ENCODE measurements at regions not wholly inside any gene's neighbourhood (a gene's known extent, or its start where the extent isn't known, plus 50 kb on each side); places are given as distances from the start of the nearest gene placed in this dataset.

DNA sequence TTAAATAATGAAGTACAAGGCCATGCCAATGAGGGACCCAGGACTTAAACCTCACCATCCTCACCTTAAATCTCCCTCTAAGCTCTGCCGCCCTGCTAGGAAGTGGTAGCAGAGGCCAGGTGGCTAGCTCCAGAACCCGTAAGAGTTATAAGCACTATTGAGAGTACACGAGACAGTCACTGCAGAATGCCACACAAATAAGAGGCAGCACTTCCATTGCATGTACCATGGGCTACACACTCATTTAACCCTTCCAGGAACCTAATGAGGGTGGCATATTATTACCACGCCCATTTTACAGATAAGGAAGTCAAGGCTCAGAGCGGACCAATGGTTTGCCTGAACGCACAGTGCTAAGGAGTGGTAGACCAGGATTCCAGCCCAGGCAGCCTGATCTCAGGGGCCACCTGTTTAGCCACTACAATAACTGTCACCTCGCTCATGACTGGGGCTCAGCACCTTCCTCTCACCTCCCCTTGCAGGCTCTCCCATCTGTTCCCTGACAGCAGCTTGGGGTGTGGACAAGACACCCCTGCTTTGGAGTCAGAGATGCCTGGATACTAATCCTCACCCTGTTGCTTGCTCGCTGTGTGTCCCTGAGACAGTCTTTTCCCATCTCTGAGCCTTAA lies 54.8 kb upstream of the ID3 start:
- Histone ChIP-seq H3K9ac (ENCODE audit: low read depth, low read length) (no peak overlapping the region), H3K27ac (ENCODE audit: low read depth, low read length) (no peak overlapping the region), H3K9me3 (ENCODE audit: insufficient read depth, low read depth, low read length) (no peaks in the 10 kb centered on the region), H3K27me3 (ENCODE audit: insufficient read depth, low read length) (peaks cover 10% of the 10 kb centered on the region), H3K4me3 (ENCODE audit: low read length) (no peak overlapping the region), H3K36me3 (ENCODE audit: insufficient read depth, low read length) (no peaks in the 10 kb centered on the region), H3K4me1 (ENCODE audit: insufficient read depth, low read length) (peaks cover 11% of the 10 kb centered on the region)
- WGBS, result 94% methylated on average over 8 of the region's 8 CpGs

DNA sequence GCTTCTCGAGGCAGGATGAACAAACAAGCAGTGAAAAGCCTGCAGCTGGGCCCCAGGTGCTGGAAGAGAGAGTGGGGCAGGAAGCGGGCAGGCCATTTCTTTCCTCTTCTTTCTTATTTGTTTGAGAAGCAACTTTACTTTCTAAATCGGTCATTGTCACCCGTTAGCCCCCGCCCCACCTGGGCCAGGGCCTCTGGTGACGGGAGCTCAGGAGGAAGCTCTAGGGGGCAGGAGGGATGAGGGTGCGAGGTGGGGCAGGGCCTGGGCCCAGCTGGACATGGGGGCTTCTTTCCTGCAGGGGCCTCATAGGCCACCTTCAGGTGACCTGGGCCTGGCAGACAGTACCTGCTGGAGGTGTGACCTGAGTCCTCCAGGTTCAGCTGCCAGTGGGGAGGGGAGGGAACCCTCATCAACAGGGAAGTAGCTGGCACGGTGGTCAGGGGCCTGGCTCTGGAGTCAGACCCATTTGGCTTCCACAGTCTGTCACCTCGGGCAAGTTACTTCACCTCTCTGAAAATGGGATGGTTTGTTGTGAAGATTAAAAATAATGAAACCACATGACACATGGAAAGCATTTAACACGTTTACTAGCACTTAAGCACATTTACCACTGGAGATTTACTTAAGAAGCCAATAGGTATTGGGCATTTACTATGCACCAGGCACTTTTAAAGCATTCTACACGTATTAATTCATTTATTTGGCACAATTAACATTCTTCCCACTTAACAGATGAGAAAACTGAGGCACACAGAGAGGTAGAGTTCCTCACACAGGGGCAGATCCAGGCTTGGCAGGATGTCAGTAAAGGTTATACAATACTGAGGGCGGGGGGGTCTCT lies 54.1 kb upstream of the ID3 start:
- 74% methylated on average over 12 of the region's 12 CpGs for WGBS
- Histone ChIP-seq H3K4me1 (ENCODE audit: insufficient read depth, low read length) (peaks cover 11% of the 10 kb centered on the region), H3K27me3 (ENCODE audit: insufficient read depth, low read length) (peaks cover 3% of the 10 kb centered on the region; the same call in 1 of the 2 replicates), H3K27ac (ENCODE audit: low read depth, low read length) (no peak overlapping the region), H3K9me3 (ENCODE audit: insufficient read depth, low read depth, low read length) (no peaks in the 10 kb centered on the region), H3K4me3 (ENCODE audit: low read length) (no peak overlapping the region), H3K36me3 (ENCODE audit: insufficient read depth, low read length) (no peaks in the 10 kb centered on the region), H3K9ac (ENCODE audit: low read depth, low read length) (no peak overlapping the region)

DNA sequence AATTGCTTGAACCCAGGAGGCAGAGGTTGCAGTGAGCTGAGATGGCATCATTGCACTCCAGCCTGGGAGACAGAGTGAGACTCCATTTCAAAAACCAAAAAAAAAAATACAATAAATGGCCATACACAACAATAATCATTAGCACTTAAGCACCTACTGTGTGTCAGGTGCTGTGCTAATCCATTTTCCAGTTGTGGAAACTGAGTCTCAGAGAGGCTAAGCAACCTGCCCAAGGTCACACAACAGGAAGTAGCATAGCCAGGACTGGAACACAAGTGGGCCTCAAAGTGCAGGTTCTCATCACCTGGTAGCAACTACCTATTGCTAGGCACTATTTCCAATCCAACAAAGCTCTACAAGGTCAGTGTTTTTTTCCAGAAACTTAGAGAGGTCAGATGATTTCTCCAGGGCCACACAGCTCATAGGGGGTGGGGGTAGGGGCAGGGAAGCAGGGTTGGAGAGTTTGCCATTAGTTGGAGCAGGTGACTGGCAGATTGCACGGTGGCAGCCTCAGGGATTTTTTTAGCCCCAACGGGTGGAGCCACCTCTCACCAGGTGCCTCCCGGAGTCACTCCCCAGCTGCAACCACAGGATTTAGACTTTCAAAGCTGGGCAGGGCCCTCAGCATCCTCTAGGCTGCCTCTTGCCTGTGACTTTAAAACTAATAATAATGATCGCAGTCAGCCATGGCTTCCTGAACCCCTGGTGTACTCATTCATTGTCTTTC lies 52.5 kb upstream of the ID3 start:
- peaks cover 11% of the 10 kb centered on the region for H3K4me1 ChIP-seq (ENCODE audit: insufficient read depth, low read length)
- WGBS, result 64% methylated on average over 4 of the region's 4 CpGs
- H3K4me3 ChIP-seq (ENCODE audit: low read length), result no peak overlapping the region
- H3K9me3 ChIP-seq (ENCODE audit: insufficient read depth, low read depth, low read length), result no peaks in the 10 kb centered on the region
- H3K27me3 ChIP-seq (ENCODE audit: insufficient read depth, low read length), result no peaks in the 10 kb centered on the region
- H3K9ac ChIP-seq (ENCODE audit: low read depth, low read length), result no peak overlapping the region
- H3K27ac ChIP-seq (ENCODE audit: low read depth, low read length), result no peak overlapping the region
- H3K36me3 ChIP-seq (ENCODE audit: insufficient read depth, low read length), result no peaks in the 10 kb centered on the region

DNA sequence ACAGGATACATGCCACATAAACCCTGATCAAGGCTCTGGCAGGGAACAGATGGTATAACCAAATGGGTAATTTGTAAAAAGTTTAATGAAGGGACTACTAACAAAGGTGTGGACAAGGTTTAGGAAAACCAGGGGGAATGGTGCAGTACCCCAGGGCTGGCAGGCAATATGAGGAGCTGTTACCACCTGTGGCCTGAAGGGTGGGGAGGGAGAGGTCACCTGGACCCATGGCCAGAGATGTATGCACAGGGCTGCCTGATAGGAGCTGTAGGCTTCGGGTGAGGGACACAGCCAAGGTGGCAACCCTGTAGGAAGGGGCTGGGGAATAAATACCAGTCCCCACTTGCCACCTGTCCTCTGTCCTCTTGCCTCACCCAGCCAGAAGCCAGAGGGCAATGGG lies 51.4 kb upstream of the ID3 start:
- no peak overlapping the region for H3K4me3 ChIP-seq (ENCODE audit: low read length)
- H3K36me3 ChIP-seq (ENCODE audit: insufficient read depth, low read length), result no peaks in the 10 kb centered on the region
- H3K9me3 ChIP-seq (ENCODE audit: insufficient read depth, low read depth, low read length), result no peaks in the 10 kb centered on the region
- no peak overlapping the region for H3K9ac ChIP-seq (ENCODE audit: low read depth, low read length)
- no peaks in the 10 kb centered on the region for H3K27me3 ChIP-seq (ENCODE audit: insufficient read depth, low read length)
- no peak overlapping the region for H3K27ac ChIP-seq (ENCODE audit: low read depth, low read length)
- 75% methylated on average over 1 of the region's 1 CpG for WGBS
- H3K4me1 ChIP-seq (ENCODE audit: insufficient read depth, low read length), result peaks cover 11% of the 10 kb centered on the region

DNA sequence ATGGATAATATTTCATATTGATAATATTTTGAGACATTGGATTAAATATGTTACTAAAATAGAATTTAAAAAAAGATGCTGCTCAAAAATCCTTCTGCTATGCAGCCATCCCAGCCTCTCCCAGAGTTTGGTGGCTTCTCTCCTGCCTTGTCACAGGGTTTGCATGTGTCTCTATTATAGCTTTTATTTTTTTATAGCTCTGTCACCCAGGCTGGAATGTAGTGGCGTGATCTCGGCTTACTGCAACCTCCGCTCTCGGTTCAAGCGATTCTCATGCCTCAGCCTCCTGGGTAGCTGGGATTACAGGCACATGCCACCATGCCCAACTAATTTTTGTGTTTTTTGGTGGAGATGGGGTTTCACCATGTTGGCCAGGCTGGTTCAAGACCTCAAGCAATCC lies 50.7 kb upstream of the ID3 start:
- no peaks in the 10 kb centered on the region for H3K27me3 ChIP-seq (ENCODE audit: insufficient read depth, low read length)
- no peak overlapping the region for H3K27ac ChIP-seq (ENCODE audit: low read depth, low read length)
- H3K36me3 ChIP-seq (ENCODE audit: insufficient read depth, low read length), result no peaks in the 10 kb centered on the region

More for the DNA sequence above, 50.7 kb upstream of the ID3 start:
- H3K4me3 ChIP-seq (ENCODE audit: low read length), result no peak overlapping the region
- H3K9me3 ChIP-seq (ENCODE audit: insufficient read depth, low read depth, low read length), result no peaks in the 10 kb centered on the region
- no peak overlapping the region for H3K9ac ChIP-seq (ENCODE audit: low read depth, low read length)
- 96% methylated on average over 5 of the region's 5 CpGs for WGBS
- H3K4me1 ChIP-seq (ENCODE audit: insufficient read depth, low read length), result peaks cover 13% of the 10 kb centered on the region
